Mucosa of descending colon (tissue), 3 donors: ENCODE measurements at regions not wholly inside any gene's neighbourhood (a gene's known extent, or its start where the extent isn't known, plus 50 kb on each side); places are given as distances from the start of the nearest gene placed in this dataset.

Experiments
- ATAC-seq: fragments of 200-7000 bp; cut with Tn5 transposase; one replicate; pipeline ENCODE4 v1.9.1; 2020; ENCODE audit warnings: mild to moderate bottlenecking, moderate library complexity
- DNase-seq, 3 donors: peaks; one replicate each; pipeline ENCODE4 v3.0.0-alpha.2; 2020
- H3K36me3 ChIP-seq: fragments of 200-600 bp; one replicate; pipeline ENCODE4 v1.8.0; 2021; ENCODE audit warnings: low read depth, mild to moderate bottlenecking
- H3K4me1 ChIP-seq: fragments of 200-600 bp; one replicate; pipeline ENCODE4 v1.8.0; 2021; ENCODE audit warnings: low read depth, mild to moderate bottlenecking
- H3K4me3 ChIP-seq: fragments of 200-600 bp; one replicate; pipeline ENCODE4 v1.8.0; 2021; ENCODE audit warnings: mild to moderate bottlenecking
- H3K9me3 ChIP-seq: fragments of 200-600 bp; one replicate; pipeline ENCODE4 v1.8.0; 2021; ENCODE audit warnings: mild to moderate bottlenecking
- CTCF ChIP-seq: fragments of 200-600 bp; IDR thresholded peaks from one replicate; pipeline ENCODE4 v1.8.0; 2022; ENCODE audit warnings: antibody characterized with exemption, mild to moderate bottlenecking
- intact Hi-C, 2 donors: fragments of 100-400 bp; cut with DNase I in 1 of 2; cut with micrococcal nuclease in 1 of 2; formaldehyde crosslinking; loops; one replicate each; pipeline versions ENCODE4 v1.11.0 to v1.11.1; 2022; cut with DNase I, micrococcal nuclease
- donor health status: DM: no; HTN: no; CAD: no; lungs with moderate emphysema.
- donor health status: DM: no; HTN: no; CAD: no.
- donor health status: DM: no; HTN: yes; CAD: no.

DNA sequence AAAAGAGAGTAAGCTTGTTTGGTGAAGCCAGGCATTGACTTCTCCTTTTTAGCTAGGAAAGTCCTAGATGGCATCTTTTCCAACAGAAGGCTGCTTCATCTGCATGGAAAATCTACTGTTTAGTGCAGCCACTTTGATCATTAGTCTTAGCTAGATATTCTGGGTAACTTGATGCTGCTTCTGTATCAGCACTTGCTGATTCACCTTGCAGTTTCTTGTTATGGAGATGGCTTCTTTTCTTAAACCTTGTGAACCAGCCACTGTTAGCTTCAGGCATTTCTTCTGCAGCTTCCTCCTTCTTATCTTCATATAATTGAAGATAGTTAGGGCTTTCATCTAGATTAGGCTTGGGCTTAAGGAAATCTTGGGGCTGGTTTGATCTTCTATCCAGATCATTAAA, 639.7 kb downstream of the TDRD15 start:
- no peaks in the 10 kb centered on the region for H3K4me1 ChIP-seq
- H3K4me3 ChIP-seq, result no peak overlapping the region
- intact Hi-C loops, result no loop called here
- no peak for DNase-seq
- no peaks in the 10 kb centered on the region for H3K36me3 ChIP-seq
- no peak for ATAC-seq
- no peak for TF ChIP-seq CTCF
- H3K9me3 ChIP-seq, result no peaks in the 10 kb centered on the region

DNA sequence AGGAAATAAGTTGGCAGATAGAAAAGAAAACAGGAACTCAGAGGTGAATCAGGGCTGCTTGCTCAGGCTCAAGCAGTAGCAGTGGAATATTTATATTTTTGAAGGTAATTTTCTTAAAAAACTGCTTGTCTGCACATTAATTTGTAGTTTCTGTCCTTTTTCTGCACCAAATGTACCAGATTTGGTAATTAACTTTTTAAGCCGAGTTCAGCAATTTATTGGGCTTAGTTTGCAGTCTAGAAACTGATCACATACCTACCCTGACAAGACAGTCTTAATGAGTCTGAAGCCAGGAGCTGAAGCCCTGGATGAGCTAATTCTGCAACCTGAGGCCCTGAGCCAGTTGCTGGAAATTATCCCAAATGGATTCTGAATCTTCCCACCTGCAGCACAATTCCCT, 647.0 kb downstream of the TDRD15 start:
- intact Hi-C loops, result no loop called here
- no peak overlapping the region for H3K4me3 ChIP-seq
- no peak for TF ChIP-seq CTCF
- H3K9me3 ChIP-seq, result no peaks in the 10 kb centered on the region
- DNase-seq, result no peak
- no peak for ATAC-seq
- H3K4me1 ChIP-seq, result no peaks in the 10 kb centered on the region
- no peaks in the 10 kb centered on the region for H3K36me3 ChIP-seq

DNA sequence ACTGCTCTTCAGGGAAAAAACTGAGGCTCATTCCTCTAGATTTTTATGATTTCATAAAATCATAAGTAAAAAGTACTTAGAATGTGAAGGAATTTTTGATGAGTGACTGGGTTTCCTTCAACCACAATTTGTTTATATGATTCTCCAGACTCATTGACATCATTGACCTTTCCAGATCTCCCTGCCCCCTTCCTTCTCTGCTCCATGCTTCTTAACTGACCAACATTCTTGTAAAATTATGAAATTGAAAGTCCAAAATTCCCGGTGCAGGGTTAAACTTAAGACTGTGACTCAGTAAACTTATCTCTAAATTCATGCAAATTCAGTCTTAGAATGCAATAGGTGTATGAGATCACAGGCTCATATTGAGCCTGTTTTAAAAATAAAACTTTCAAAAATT, 648.9 kb downstream of the TDRD15 start:
- ATAC-seq (no peak), DNase-seq (no peak)
- H3K4me3 ChIP-seq, result no peak overlapping the region
- TF ChIP-seq CTCF, result no peak
- no peaks in the 10 kb centered on the region for H3K9me3 ChIP-seq
- intact Hi-C loops, result no loop called here
- H3K4me1 ChIP-seq, result no peaks in the 10 kb centered on the region
- no peaks in the 10 kb centered on the region for H3K36me3 ChIP-seq

DNA sequence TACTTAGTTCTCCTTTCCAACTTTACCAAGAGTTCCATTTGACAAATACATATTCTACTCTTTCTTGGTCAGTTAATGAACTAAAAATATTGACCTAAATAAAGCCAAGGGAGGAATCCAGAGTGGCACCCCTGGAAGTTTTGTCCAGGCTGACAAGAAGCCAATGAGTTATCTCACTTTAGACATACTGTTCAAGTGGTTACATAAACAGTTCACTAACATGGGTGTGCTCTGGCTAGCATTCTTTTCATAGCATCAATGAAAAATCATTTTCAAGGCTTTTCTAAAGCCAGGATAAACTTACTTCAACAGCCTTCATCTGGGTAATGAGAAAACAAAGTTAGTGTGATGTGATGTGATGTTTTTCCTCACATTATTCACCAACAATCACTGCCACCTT, 649.4 kb downstream of the TDRD15 start:
- Histone ChIP-seq H3K4me3 (no peak overlapping the region), H3K36me3 (no peaks in the 10 kb centered on the region), H3K4me1 (no peaks in the 10 kb centered on the region), H3K9me3 (no peaks in the 10 kb centered on the region)
- DNase-seq (no peak), ATAC-seq (no peak)
- intact Hi-C loops, result no loop called here
- TF ChIP-seq CTCF, result no peak

GRCh38 chr2:21774691-21775368, 651.1 kb downstream of the TDRD15 start:
- intact Hi-C loops, result no loop called here
- ATAC-seq, result no peak

More at GRCh38 chr2:21774691-21775368, 651.1 kb downstream of the TDRD15 start:
- H3K9me3 ChIP-seq, result no peaks in the 10 kb centered on the region
- no peaks in the 10 kb centered on the region for H3K4me1 ChIP-seq
- H3K4me3 ChIP-seq, result no peak overlapping the region
- no peak for TF ChIP-seq CTCF
- no peak for DNase-seq
- no peaks in the 10 kb centered on the region for H3K36me3 ChIP-seq
